ENCODE measurements at regions not wholly inside any gene's neighbourhood (a gene's known extent, or its start where the extent isn't known, plus 50 kb on each side); places are given as distances from the start of the nearest gene placed in this dataset.
"Not testable (repeated sequence)": the region's sequence is repeated elsewhere in the genome, so short reads cannot be mapped to it uniquely, and the experiment has no call there.

- H3K4me1 ChIP-seq (ENCODE audit: insufficient read depth, low read length): not testable (repeated sequence)
Observed at GRCh38 chr21:8377093-8377841, 2144.1 kb upstream of the TPTE start.

GRCh38 chr21:8380419-8381079, 2140.8 kb upstream of the TPTE start:
- H4K20me1 ChIP-seq (ENCODE audit: control insufficient read depth, insufficient read depth, insufficient read length); H4K91ac ChIP-seq (ENCODE audit: insufficient read length, low read depth, low read length); H3K14ac ChIP-seq (ENCODE audit: insufficient read depth, low read length); H3K56ac ChIP-seq (ENCODE audit: insufficient read length, low read depth, low read length); H3K79me2 ChIP-seq (ENCODE audit: insufficient read depth, low read length); H3K23ac ChIP-seq (ENCODE audit: insufficient read length, low read depth, low read length); H3K4me1 ChIP-seq (ENCODE audit: insufficient read depth, low read length); H3K18ac ChIP-seq (ENCODE audit: insufficient read length, low read depth, low read length); H3K9ac ChIP-seq (ENCODE audit: extremely low read depth, insufficient read length, low read length); H2BK12ac ChIP-seq (ENCODE audit: insufficient read length, low read depth, low read length); H3T11ph ChIP-seq (ENCODE audit: low read length); H2AFZ ChIP-seq (ENCODE audit: low read length); H3K79me1 ChIP-seq (ENCODE audit: insufficient read depth, low read depth, low read length, poor library complexity, severe bottlenecking); DNase-seq; H3K9me3 ChIP-seq (ENCODE audit: control insufficient read depth, low read depth, low read length); H3K4me1 Mint-ChIP-seq; H3K9me3 Mint-ChIP-seq; H3K27ac Mint-ChIP-seq; H4K8ac ChIP-seq (replicated peaks; ENCODE audit: insufficient read length, low read depth, low read length); H2BK15ac ChIP-seq (ENCODE audit: low read depth, low read length); H3K23me2 ChIP-seq (ENCODE audit: insufficient read length, low read depth, low read length, poor library complexity, severe bottlenecking); H2AK5ac ChIP-seq (ENCODE audit: insufficient read length, low read length); H3K27ac ChIP-seq (ENCODE audit: insufficient read length, low read depth, low read length); H3K27me3 ChIP-seq (ENCODE audit: insufficient read depth, low read length); H2BK5ac ChIP-seq (ENCODE audit: insufficient read length, low read length); H3K4me2 ChIP-seq (ENCODE audit: insufficient read depth, insufficient read length, low read length); H2BK120ac ChIP-seq (ENCODE audit: low read depth, low read length, poor library complexity, severe bottlenecking); H3K4me3 Mint-ChIP-seq; H4K5ac ChIP-seq (ENCODE audit: insufficient read length, low read depth, low read length); H3K4ac ChIP-seq (ENCODE audit: low read depth, low read length); H3K36me3 Mint-ChIP-seq (ENCODE audit: insufficient read depth in 1 of 3, low read depth in 3 of 3); H3K27me3 Mint-ChIP-seq (ENCODE audit: low read depth); H2BK20ac ChIP-seq (ENCODE audit: low read depth, low read length, poor library complexity, severe bottlenecking): not testable (repeated sequence)
- no CpG with 5 or more reads among the region's 21 CpGs for WGBS (ENCODE audit: extremely low coverage, insufficient read length, low lambda C conversion rate)

More at GRCh38 chr21:8377093-8377841, 2144.1 kb upstream of the TPTE start:
- H3K18ac ChIP-seq (ENCODE audit: insufficient read length, low read depth, low read length); H4K8ac ChIP-seq (replicated peaks; ENCODE audit: insufficient read length, low read depth, low read length); H3K23ac ChIP-seq (ENCODE audit: insufficient read length, low read depth, low read length); H2BK5ac ChIP-seq (ENCODE audit: insufficient read length, low read length); H4K20me1 ChIP-seq (ENCODE audit: control insufficient read depth, insufficient read depth, insufficient read length); H3K4ac ChIP-seq (ENCODE audit: low read depth, low read length); H3K79me2 ChIP-seq (ENCODE audit: insufficient read depth, low read length); H2BK12ac ChIP-seq (ENCODE audit: insufficient read length, low read depth, low read length); DNase-seq; H3K79me1 ChIP-seq (ENCODE audit: insufficient read depth, low read depth, low read length, poor library complexity, severe bottlenecking); H3T11ph ChIP-seq (ENCODE audit: low read length); H3K27me3 ChIP-seq (ENCODE audit: insufficient read depth, low read length); H3K9ac ChIP-seq (ENCODE audit: extremely low read depth, insufficient read length, low read length); H2BK15ac ChIP-seq (ENCODE audit: low read depth, low read length); H3K9me3 Mint-ChIP-seq; H3K14ac ChIP-seq (ENCODE audit: insufficient read depth, low read length); H2BK20ac ChIP-seq (ENCODE audit: low read depth, low read length, poor library complexity, severe bottlenecking); H3K27me3 Mint-ChIP-seq (ENCODE audit: low read depth); H3K36me3 Mint-ChIP-seq (ENCODE audit: insufficient read depth in 1 of 3, low read depth in 3 of 3); H3K4me1 Mint-ChIP-seq; H3K4me3 Mint-ChIP-seq; H3K4me2 ChIP-seq (ENCODE audit: insufficient read depth, insufficient read length, low read length); H3K23me2 ChIP-seq (ENCODE audit: insufficient read length, low read depth, low read length, poor library complexity, severe bottlenecking); H3K27ac Mint-ChIP-seq; H4K5ac ChIP-seq (ENCODE audit: insufficient read length, low read depth, low read length); H3K27ac ChIP-seq (ENCODE audit: insufficient read length, low read depth, low read length); H3K56ac ChIP-seq (ENCODE audit: insufficient read length, low read depth, low read length); H4K91ac ChIP-seq (ENCODE audit: insufficient read length, low read depth, low read length); H3K9me3 ChIP-seq (ENCODE audit: control insufficient read depth, low read depth, low read length); H2AFZ ChIP-seq (ENCODE audit: low read length); H2AK5ac ChIP-seq (ENCODE audit: insufficient read length, low read length); H2BK120ac ChIP-seq (ENCODE audit: low read depth, low read length, poor library complexity, severe bottlenecking): not testable (repeated sequence)
- no CpG with 5 or more reads among the region's 22 CpGs for WGBS (ENCODE audit: extremely low coverage, insufficient read length, low lambda C conversion rate)

Data from H9 (cell line).